ENCODE measurements at regions not wholly inside any gene's neighbourhood (a gene's known extent, or its start where the extent isn't known, plus 50 kb on each side); places are given as distances from the start of the nearest gene placed in this dataset.
"Not testable (repeated sequence)": the region's sequence is repeated elsewhere in the genome, so short reads cannot be mapped to it uniquely, and the experiment has no call there.

GRCh38 chr3:177830411-177830849, 633.1 kb upstream of the TBL1XR1 start:
- no peak for DNase-seq

- DNase-seq: no peak
Observed at GRCh38 chr3:177831361-177831760, 634.1 kb upstream of the TBL1XR1 start.

- no peak for DNase-seq
Observed at GRCh38 chr3:177832880-177833279, 635.6 kb upstream of the TBL1XR1 start.

GRCh38 chr3:177833332-177833731, 636.0 kb upstream of the TBL1XR1 start:
- no peak for DNase-seq

- no peak for DNase-seq
Observed at GRCh38 chr3:177835008-177835407, 637.7 kb upstream of the TBL1XR1 start.

- no peak for DNase-seq
Observed at GRCh38 chr3:177835917-177836316, 638.6 kb upstream of the TBL1XR1 start.

- no peak for DNase-seq
Observed at GRCh38 chr3:177836671-177837070, 639.4 kb upstream of the TBL1XR1 start.

- no peak for DNase-seq
Observed at GRCh38 chr3:177837951-177838655, 640.8 kb upstream of the TBL1XR1 start.

- no peak for DNase-seq
Observed at GRCh38 chr3:177838766-177839350, 641.6 kb upstream of the TBL1XR1 start.

GRCh38 chr3:177842302-177842701, 645.0 kb upstream of the TBL1XR1 start:
- no peak for DNase-seq

- DNase-seq: no peak
Observed at GRCh38 chr3:177842743-177843734, 645.8 kb upstream of the TBL1XR1 start.

GRCh38 chr3:177852001-177852807, 654.9 kb upstream of the TBL1XR1 start:
- no peak for DNase-seq

GRCh38 chr3:177855021-177855420, 657.7 kb upstream of the TBL1XR1 start:
- DNase-seq: no peak

GRCh38 chr3:177860184-177860583, 662.9 kb upstream of the TBL1XR1 start:
- no peak for DNase-seq

- DNase-seq: no peak
Observed at GRCh38 chr3:177862962-177863491, 665.7 kb upstream of the TBL1XR1 start.

GRCh38 chr3:177871267-177871666, 665.0 kb upstream of the KCNMB2 start:
- not testable (repeated sequence) for DNase-seq

- DNase-seq: no peak
Observed at GRCh38 chr3:177878192-177878591, 658.0 kb upstream of the KCNMB2 start.

GRCh38 chr3:177878957-177879356, 657.3 kb upstream of the KCNMB2 start:
- no peak for DNase-seq

GRCh38 chr3:177881351-177881750, 654.9 kb upstream of the KCNMB2 start:
- DNase-seq: no peak

- DNase-seq: no peak
Observed at GRCh38 chr3:177882124-177882648, 654.0 kb upstream of the KCNMB2 start.

GRCh38 chr3:177883091-177883490, 653.1 kb upstream of the KCNMB2 start:
- no peak for DNase-seq

- DNase-seq: no peak
Observed at GRCh38 chr3:177883957-177884356, 652.3 kb upstream of the KCNMB2 start.

All from SIG-M5 (cell line).